ENCODE measurements at regions not wholly inside any gene's neighbourhood (a gene's known extent, or its start where the extent isn't known, plus 50 kb on each side); places are given as distances from the start of the nearest gene placed in this dataset.

DNA sequence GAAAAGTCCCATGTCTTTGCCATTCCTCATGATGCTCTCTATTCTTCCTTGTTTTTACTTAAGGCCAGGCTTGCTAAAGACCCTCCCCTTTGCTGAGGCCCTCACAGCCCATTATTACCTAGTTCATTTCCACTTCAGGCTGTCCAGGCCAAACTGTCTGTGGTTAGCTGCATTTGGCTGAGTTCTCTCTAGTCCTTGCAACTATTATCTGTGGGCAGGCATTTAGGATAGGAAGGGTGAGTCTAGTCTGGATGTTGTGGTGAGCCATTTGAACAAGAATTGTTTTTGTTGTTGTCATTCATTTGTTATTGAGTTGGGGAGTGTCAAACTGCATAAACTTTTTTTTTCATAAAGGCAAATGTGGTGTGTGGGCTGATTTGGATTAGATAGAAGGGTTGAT is 182.4 kb downstream of the CD109 start:
- DNase-seq, result no peak
- no peaks in the 10 kb centered on the region for H3K4me1 ChIP-seq (replicated peaks in 1 of 2)
- TF ChIP-seq, protein P1, sequence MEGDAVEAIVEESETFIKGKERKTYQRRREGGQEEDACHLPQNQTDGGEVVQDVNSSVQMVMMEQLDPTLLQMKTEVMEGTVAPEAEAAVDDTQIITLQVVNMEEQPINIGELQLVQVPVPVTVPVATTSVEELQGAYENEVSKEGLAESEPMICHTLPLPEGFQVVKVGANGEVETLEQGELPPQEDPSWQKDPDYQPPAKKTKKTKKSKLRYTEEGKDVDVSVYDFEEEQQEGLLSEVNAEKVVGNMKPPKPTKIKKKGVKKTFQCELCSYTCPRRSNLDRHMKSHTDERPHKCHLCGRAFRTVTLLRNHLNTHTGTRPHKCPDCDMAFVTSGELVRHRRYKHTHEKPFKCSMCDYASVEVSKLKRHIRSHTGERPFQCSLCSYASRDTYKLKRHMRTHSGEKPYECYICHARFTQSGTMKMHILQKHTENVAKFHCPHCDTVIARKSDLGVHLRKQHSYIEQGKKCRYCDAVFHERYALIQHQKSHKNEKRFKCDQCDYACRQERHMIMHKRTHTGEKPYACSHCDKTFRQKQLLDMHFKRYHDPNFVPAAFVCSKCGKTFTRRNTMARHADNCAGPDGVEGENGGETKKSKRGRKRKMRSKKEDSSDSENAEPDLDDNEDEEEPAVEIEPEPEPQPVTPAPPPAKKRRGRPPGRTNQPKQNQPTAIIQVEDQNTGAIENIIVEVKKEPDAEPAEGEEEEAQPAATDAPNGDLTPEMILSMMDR (IDR thresholded peaks at IDR 0.05), result no peak
- no peak for TF ChIP-seq POLR2A (IDR thresholded peaks at IDR 0.05)
- intact Hi-C loops (cut with DNase I), result no loop called here
- H3K9me3 ChIP-seq (replicated peaks in 1 of 3), result no peaks in the 10 kb centered on the region
- no peak overlapping the region for H3K4me3 ChIP-seq
- H3K27me3 ChIP-seq, result no peaks in the 10 kb centered on the region
- H3K27ac ChIP-seq, result no peak overlapping the region
- no peaks in the 10 kb centered on the region for H3K36me3 ChIP-seq (replicated peaks in 1 of 2)

Small RNA genes lying in the stretch of these regions (small RNA-seq; reads per million reads assigned to genes)
- gene AL356277.1 (0 reads per million in 2 donors), gene TXNP7 (0 reads per million in 2 donors)
